HepG2 (cell line): ENCODE measurements at regions not wholly inside any gene's neighbourhood (a gene's known extent, or its start where the extent isn't known, plus 50 kb on each side); places are given as distances from the start of the nearest gene placed in this dataset.

Experiments
- ASH2L ChIP-seq: fragments of 300-600, 200-600 bp; sonication (generic); IDR thresholded peaks from 2 replicates; pipeline ENCODE4 v1.7.0; 2017; ENCODE audit warnings: low read depth, mild to moderate bottlenecking, moderate library complexity, mixed read lengths, low read length; ENCODE audit not compliant: insufficient read length
- CHD4 ChIP-seq: fragments of 200-600 bp; sonication (generic); IDR thresholded peaks from 2 replicates; pipeline ENCODE4 v1.7.0; 2017; ENCODE audit warnings: mild to moderate bottlenecking, low read length, borderline replicate concordance
- ELF3 ChIP-seq: IDR thresholded peaks from 2 replicates; pipeline ENCODE4 v1.6.1; 2016; ENCODE audit warnings: missing genetic modification reagents, missing compliant biosample characterization
- FOSL2 ChIP-seq: sonication (generic); formaldehyde crosslinking; IDR thresholded peaks from 2 replicates; pipeline ENCODE4 v1.4.0; 2020; ENCODE audit warnings: missing genetic modification reagents
- FOXK1 ChIP-seq: sonication (generic); formaldehyde crosslinking; IDR thresholded peaks from 2 replicates; pipeline ENCODE4 v1.4.0; 2020; ENCODE audit warnings: low read depth, missing genetic modification reagents, borderline replicate concordance
- HMG20A ChIP-seq: IDR thresholded peaks from 2 replicates; pipeline ENCODE4 v1.6.1; 2016; ENCODE audit warnings: borderline replicate concordance
- HNF4G ChIP-seq, 2 experiments: sonication (generic) in 1 of 2; formaldehyde crosslinking in 1 of 2; IDR thresholded peaks; 2 replicates each; pipeline versions ENCODE4 v1.4.0 to v1.6.1; 2011 to 2020; ENCODE audit warnings: borderline replicate concordance in 2 of 2, low read depth in 2 of 2, mild to moderate bottlenecking in 2 of 2, low read length in 1 of 2, missing genetic modification reagents in 1 of 2, moderate library complexity in 1 of 2
- KDM3A ChIP-seq: IDR thresholded peaks from 2 replicates; pipeline ENCODE4 v1.6.1; 2018; ENCODE audit warnings: low read depth, missing compliant biosample characterization
- MIER3 ChIP-seq: IDR thresholded peaks from 2 replicates; pipeline ENCODE4 v1.6.1; 2016; ENCODE audit warnings: missing compliant biosample characterization, borderline replicate concordance
- MTA1 ChIP-seq: sonication (generic); formaldehyde crosslinking; IDR thresholded peaks from 2 replicates; pipeline ENCODE4 v1.4.0; 2020; ENCODE audit warnings: missing genetic modification reagents, mild to moderate bottlenecking, borderline replicate concordance
- MYC ChIP-seq: sonication (generic); formaldehyde crosslinking; IDR thresholded peaks from 2 replicates; pipeline ENCODE4 v1.9.0; 2021; ENCODE audit warnings: missing genetic modification reagents, borderline replicate concordance
- NR3C1 ChIP-seq: sonication (generic); formaldehyde crosslinking; IDR thresholded peaks from 2 replicates; pipeline ENCODE4 v1.4.0; 2020; ENCODE audit warnings: missing genetic modification reagents
- RERE ChIP-seq: IDR thresholded peaks from 2 replicates; pipeline ENCODE4 v1.6.1; 2016; ENCODE audit warnings: low read depth, missing genetic modification reagents, missing compliant biosample characterization
- SNAPC5 ChIP-seq: sonication (generic); formaldehyde crosslinking; IDR thresholded peaks from 2 replicates; pipeline ENCODE4 v1.8.1; 2023; ENCODE audit warnings: mild to moderate bottlenecking, missing genetic modification reagents, borderline replicate concordance
- TCF7 ChIP-seq: sonication (generic); IDR thresholded peaks from 2 replicates; pipeline ENCODE4 v1.6.1; 2016; ENCODE audit warnings: antibody characterized with exemption, low read depth
- TFE3 ChIP-seq: IDR thresholded peaks from 2 replicates; pipeline ENCODE4 v1.6.1; 2016
- YEATS4 ChIP-seq: sonication (generic); formaldehyde crosslinking; IDR thresholded peaks from 2 replicates; pipeline ENCODE4 v1.4.0; 2020; ENCODE audit warnings: missing genetic modification reagents, borderline replicate concordance
- ZFP37 ChIP-seq: sonication (generic); formaldehyde crosslinking; IDR thresholded peaks from 2 replicates; pipeline ENCODE4 v1.4.0; 2020; ENCODE audit warnings: missing genetic modification reagents, borderline replicate concordance
- ZMYM4 ChIP-seq: sonication (generic); formaldehyde crosslinking; IDR thresholded peaks from 2 replicates; pipeline ENCODE4 v1.8.1; 2023; ENCODE audit warnings: mild to moderate bottlenecking, missing genetic modification reagents
- ZNF263 ChIP-seq: sonication (generic); formaldehyde crosslinking; IDR thresholded peaks from 2 replicates; pipeline ENCODE4 v1.4.0; 2020; ENCODE audit warnings: missing genetic modification reagents
- ZNF550 ChIP-seq: sonication (generic); formaldehyde crosslinking; IDR thresholded peaks from 2 replicates; pipeline ENCODE4 v1.4.0; 2020; ENCODE audit warnings: mild to moderate bottlenecking, missing genetic modification reagents, borderline replicate concordance
- TF ChIP-seq, protein P1 (sequence below): IDR thresholded peaks from 2 replicates; pipeline ENCODE4 v1.6.1; 2012; ENCODE audit warnings: inconsistent platforms

GRCh38 chr7:32670110-32671025, 175.1 kb downstream of the AVL9 start (continued):
- TF ChIP-seq MYC (CRISPR knock-in tag) (0 out of 2 replicates have a peak, but pooled peaks have one; percentile 28), MTA1 (CRISPR knock-in tag) (no peak), HNF4G (IDR thresholded peaks at IDR 0.05; ENCODE audit: borderline replicate concordance, low read depth, low read length) (peak; percentile 95), HNF4G (CRISPR knock-in tag; IDR thresholded peaks at IDR 0.05; ENCODE audit: borderline replicate concordance, low read depth) (peak; percentile 54; the same call in 1 of the 2 replicates), HMG20A (CRISPR knock-in tag) (peak; percentile 87), ZNF550 (CRISPR knock-in tag) (no peak), FOSL2 (CRISPR knock-in tag) (peak; percentile 100), NR3C1 (no peak), YEATS4 (CRISPR knock-in tag) (peak; percentile 70; the same call in 1 of the 2 replicates), ASH2L (peak; percentile 73), CHD4 (no peak), FOXK1 (CRISPR knock-in tag) (peak; percentile 74), TFE3 (CRISPR knock-in tag) (peak; percentile 33; the same call in 1 of the 2 replicates), RERE (0 out of 2 replicates have a peak, but pooled peaks have one; percentile 51), MIER3 (CRISPR knock-in tag) (peak; percentile 78; the same call in 1 of the 2 replicates), ELF3 (CRISPR knock-in tag) (peak; percentile 70), SNAPC5 (CRISPR knock-in tag) (no peak), ZFP37 (CRISPR knock-in tag) (0 out of 2 replicates have a peak, but pooled peaks have one; percentile 60), ZNF263 (0 out of 2 replicates have a peak, but pooled peaks have one; percentile 24), KDM3A (peak; percentile 39; the same call in 1 of the 2 replicates), TCF7 (peak; percentile 66), ZMYM4 (CRISPR knock-in tag) (peak; percentile 56)
- TF ChIP-seq, protein P1, sequence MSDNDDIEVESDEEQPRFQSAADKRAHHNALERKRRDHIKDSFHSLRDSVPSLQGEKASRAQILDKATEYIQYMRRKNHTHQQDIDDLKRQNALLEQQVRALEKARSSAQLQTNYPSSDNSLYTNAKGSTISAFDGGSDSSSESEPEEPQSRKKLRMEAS = peak; percentile 38
